KG1 (cell line): ENCODE measurements at regions not wholly inside any gene's neighbourhood (a gene's known extent, or its start where the extent isn't known, plus 50 kb on each side); places are given as distances from the start of the nearest gene placed in this dataset.
"Not testable (repeated sequence)": the region's sequence is repeated elsewhere in the genome, so short reads cannot be mapped to it uniquely, and the experiment has no call there.

Source experiments
- DNase-seq: peaks from one replicate; lab custom pipeline; 2025; lab: John Stamatoyannopoulos, UW

DNA sequence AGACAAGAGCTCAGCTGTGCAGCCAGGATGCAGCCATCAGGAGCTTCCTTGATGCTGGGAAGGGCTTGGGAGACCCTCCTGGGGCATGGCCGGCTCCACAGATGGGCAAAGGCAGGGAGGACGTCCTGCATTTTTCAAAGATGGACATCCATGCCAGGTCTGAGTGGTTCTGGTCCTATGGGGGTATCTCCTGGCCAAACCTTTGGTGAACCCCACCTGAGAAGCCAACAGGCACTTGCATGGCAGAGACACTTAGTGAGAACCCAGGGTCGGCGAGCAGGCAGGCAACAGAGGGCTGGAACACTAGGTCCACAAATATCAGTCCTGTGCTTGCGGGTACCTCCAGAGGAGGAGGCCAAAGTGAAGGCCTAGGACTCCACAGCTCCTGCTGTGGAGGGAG lies 70.0 kb downstream of the KCTD15 start:
- DNase-seq, result no peak

DNA sequence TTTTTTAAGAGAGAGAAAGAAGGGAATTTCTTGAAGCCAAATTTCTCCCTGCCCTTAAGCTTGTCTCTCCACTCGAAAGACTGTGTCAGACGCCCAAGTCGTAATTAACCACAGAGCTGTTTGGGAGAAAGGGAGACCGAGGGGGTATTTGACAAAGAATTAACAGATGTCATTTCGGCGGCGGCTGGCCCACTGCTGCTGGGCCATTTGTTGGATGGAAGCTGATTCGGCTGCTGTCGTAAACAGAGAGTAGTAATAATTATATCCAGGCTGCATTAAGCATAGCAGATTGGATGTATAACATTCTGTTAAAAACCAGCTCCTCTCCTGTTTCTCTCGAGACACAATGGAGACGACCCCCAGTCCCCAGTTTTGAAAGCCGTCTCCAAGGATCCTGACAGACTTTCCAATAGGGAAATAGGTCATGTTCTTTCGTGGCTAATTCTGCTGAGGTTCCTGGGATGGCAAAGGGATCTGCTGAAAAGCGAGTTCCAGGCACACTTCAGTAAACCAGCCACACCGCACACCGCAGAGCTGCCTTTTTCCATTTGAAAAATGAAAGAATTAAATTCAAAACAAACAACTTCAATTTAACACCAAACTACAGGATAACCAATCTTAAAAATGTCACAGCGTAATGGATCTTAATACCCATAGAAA lies 71.5 kb downstream of the KCTD15 start:
- DNase-seq, result no peak

DNA sequence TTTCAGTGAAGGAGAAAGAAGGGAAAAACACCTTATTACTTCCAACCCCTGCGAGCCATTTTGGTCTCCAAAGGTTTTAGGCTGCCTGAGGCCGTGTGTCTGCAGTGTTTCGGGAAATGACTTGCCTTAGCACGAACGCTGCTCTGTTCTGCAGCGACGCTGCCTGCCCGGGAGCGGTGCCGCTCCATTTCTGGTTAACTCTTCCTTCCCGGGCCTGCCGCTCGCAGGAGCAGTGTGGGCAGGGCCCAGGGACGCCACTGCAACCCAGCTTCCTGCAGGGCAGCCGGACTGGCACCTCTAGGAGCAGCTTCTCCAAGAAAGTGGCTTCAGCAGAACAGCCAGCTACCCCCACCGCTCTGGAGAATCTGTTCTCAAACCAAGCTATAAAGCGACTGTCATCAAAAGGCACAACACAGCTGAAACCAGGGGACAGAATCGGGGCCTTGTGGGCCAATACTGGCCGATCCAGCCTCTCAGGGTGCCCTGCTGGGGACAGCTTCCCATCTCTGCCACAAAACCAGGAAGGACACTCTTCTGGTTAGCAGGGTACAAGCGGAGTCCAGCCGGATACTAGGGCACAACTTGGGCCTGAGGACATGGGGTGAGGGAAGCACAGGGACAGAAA lies 72.2 kb downstream of the KCTD15 start:
- no peak for DNase-seq

DNA sequence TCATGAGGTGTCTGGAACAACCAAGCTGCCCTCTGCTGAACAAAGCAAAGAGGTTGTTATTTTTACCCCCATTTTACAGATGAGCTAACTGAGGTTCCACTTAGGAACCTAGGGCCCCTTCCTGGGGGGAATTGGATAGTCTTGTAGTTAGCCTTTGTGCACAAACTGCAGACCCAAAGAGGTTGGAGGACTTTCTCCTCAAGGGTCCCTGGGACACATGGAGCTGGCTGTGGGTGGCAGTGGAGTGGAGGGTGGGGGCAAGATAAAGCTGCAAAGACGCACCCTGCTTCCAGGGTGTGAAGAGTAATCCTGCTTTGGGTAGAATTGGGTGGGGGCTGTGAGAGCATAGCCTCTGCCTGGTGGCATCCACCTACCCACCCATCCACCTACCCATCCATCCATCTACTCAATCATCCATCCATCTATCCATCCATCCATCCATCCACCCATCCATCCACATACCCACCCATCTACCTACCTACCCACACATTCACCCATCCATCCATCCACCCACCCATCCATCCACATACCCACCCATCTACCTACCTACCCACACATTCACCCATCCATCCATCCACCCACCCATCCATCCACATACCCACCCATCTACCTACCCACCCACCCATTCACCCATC lies 73.7 kb downstream of the KCTD15 start:
- DNase-seq, result not testable (repeated sequence)

DNA sequence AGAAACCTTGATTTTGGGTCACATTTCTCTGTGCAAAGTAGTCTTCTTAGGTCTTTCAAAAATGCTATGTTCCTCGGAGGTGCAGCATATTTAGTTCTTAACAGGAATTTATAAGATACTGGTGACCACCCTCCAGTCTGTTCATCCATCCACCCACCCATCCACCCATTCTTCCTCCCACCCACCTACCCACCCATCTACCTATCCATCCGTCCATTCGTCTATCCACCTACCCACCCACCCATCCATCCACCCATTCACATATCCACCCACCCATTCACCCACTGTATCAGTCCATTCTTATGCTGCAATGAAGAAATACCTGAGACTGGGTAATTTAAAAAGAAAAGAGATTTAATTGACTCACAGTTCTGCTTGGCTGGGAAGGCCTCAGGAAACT lies 74.9 kb downstream of the KCTD15 start:
- DNase-seq, result no peak

DNA sequence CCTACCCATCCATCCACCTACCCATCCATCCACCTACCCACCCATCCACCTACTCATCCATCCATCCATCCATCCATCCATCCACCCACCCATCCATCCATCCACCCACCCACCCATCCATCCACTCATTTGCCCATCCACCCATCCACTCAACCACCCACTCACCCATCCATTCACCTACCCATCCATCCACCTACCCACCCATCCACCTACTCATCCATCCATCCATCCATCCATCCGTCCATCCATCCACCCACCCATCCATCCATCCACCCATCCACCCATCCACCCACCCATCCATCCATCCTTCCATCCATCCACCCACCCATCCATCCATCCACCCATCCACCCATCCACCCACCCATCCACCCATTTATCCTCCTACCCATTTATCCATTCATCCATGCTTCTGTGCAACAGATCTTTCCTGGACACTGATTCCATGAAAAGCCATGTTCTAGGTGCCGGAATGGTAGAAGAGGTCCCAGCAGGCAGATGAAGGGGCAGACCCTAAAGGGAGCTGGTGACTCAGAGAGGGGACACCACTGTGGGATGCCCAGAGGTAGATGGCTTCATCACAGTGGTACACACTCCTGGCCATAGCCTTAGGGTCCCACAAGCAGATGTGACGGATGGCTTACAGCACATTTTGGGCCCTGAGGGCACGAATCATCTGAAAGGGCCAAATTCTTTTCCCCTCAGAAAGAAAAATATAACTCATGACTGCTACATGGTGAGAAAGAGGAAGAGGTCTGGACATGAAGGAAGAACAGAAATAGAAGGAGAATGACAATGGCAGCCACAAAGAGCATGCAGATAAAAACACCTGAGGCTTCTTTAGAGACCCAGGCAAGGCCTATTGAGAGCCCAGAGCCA lies 76.0 kb downstream of the KCTD15 start:
- DNase-seq, result no peak

DNA sequence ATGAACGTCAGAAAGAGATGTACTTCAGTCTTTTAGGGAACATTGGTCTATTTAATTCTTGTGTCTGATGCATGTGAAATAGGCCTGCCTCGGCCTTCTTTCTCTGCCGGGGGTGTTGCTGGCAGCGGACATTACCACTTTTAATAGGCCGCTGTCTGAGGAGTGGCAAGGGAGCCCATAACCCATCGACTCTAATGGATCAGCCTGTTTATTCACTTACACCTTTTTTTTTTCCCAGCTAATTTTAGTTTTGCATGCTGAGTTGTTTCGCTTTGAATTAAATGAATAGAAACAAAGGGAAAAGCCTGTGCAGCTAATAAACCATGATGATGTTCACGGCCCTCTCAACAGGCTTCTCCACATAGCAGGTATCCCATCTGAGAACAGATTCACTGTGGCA lies 78.4 kb downstream of the KCTD15 start:
- no peak for DNase-seq

DNA sequence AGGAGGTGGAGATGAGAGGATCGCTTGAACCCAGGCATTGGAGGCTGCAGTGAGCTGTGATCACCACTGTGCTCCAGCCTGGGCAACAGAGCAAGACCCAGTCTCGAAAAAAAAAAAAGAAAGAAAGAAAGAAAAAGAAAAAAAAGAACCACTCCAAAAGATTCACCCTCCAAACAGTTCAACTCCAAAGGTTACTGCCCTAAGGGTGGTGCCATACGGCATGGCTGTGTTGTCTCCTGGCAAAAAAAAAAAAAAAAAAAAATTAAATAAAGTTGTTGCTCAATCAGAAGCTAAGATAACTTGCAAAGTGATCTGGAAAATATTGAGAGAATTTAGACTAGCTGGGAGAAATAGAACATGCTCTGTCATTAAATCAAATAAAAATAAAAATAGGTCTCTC lies 79.5 kb downstream of the KCTD15 start:
- no peak for DNase-seq

DNA sequence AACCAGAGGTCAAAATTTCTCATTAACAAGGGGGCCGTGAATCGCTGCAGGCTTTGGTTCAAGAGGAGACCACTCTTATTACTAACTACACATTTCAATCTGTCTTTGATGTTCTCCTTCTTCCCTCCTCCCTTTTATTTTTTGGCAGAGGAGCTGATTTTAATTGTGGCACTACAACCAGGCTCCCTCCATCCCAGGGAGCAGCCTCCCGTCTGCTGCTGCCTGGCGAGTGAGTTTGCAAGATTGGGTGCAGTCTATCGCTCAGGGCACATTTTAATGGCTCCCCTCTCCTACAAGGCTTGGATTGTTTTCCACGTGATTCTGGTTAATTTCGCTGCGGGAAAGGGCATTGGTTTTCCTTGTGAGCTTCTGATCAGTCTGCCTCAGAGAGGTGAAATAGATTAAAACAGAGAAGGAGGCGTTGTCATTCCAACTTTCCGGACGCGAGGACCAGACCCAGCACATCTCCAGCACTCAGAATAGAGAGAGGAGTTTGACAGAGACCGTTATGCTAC lies 81.4 kb downstream of the KCTD15 start:
- DNase-seq, result no peak

DNA sequence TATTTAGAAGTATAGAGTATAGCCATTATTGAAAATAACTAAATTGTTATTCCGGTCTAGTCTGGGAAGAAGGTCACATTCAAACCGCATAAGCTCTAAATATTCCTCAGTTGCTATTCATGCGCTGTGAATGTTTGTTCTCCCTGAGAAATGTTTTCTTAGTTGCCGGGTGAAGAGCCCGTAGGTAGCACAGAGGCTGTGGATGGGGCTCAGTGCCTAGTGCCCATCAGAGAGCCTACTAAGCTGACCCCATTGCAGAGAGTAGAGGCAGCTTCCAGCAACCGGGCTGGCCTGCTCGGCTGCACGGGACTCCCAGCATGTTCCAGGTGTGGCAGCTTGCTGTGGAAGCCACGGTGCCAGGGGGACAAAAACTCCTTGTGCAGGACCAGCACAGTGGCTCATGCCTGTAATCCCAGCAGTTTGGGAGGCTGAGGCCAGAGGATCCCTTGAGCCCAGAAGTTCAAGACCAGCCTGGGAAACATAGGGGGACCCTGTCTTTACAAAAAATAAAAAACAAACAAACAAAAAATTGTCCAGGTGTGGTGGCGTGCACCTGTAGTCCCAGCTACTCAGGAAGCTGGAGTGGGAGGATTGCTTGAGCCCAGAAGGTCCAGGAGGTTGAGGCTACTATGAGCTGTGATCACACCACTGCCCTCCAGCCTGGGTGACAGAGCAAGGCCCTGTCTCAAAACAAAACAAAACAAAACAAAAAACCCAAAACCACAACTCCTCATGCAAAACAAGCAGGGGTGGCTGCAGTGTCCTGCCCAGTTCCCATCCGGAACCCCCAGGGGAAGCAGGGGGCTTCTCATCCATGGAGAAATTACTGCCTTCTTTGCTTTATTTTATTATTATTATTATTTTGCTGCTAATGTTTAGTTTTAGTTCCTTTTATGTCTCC lies 82.5 kb downstream of the KCTD15 start:
- no peak for DNase-seq

DNA sequence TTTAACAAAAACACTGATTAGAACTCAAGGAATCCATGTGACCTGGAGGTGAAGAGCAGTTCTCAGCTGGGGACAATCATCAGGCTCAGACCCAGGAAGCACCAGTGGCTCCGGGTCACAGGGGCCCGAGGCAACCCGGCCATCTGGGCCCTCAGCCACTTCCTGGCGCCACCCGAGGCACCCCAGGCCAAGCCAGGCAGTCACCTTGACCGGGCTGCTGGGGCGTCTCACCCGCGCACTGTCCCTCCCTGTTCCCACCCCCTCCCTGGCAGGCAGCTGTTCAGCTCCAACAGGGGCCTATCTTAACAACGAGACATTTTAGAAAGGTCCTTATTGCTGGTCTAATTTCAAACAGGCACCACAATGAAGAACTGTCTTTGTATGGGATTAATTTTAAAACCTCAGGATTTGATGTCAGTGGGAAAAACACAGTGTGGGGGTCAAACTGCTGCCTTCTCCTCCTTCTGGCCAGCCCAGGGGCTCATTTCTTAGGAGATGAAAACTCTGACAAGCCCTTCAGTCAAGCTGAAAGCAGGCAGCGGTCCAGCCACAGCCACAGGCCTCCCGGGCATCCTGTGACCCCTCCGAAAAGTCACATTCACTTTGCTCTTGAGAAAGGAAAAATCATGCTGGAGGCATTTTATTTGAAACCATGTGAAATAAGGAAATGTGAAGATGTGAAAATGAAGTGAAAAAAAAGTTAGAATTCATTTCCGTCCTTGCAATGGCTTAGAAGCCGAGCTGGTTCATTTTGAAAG lies 83.3 kb downstream of the KCTD15 start:
- no peak for DNase-seq

DNA sequence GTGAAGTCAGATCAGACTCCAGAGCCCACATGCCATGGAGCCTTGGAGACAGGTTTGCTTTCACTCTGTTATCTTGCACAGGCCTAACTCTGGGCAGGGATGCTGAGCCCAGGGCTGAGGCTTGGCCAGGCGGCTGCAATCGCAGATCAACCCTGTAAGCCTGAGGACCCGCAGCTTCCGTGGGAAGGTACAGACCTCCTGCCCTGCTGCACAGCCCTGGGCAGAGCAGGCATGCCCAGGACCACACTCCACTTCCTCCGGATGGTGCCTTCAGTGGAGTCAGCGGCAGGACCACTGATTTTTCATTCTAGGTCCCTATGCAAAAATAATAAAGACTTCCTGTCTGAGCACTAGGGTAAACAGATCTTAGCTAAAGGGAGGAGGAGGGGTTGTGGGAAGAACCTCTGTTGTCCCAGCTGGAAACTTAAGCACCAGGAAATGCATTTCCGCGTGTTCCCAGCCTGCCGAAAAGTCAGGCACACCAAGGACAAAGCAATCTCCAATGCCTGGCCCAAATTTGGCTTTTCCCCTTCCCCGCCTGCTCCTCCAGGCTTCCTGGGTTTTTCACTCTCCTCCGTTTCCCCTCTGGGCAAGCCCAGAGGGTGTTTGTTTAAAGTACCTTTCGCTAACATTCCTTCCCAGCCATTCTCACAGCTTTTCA lies 87.3 kb downstream of the KCTD15 start:
- DNase-seq, result no peak

DNA sequence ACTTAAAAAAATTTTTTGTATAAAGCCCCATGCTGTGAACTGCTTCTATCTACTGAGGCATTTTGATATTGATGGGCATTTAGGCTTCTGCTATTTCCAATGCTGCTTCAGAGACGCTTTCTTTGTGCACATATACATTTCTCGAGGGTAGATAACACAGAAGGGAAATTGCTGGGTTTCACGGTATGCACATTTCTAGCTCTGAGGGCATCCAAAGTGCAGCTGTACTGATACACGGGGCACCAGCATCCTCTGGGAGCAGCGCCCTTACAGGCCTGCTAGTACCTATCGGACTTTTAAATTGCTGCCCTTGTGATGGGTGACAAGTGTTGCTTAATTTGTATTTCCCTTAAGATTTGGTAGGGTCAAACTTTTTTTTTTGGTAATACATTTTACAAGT lies 88.6 kb downstream of the KCTD15 start:
- DNase-seq, result no peak

DNA sequence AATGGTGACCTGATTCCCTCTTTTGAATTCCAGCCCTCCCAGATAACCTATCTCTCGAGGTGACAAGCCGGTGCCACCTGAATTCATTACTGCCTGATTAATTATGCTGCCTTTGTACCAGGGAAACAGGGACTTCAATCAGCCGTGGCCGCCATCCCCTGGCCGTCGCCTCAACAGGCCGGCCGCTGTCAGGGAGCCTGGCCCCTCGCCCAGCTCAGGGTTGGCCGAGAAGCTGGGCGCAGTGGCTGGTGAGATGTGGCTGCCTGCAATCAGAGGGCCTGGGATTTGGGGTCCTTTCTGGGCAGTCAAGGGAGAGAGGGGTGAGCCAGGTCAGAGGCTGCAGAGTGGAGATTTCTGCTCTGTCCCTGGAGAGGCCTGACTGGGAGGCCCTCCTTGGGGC lies 91.2 kb downstream of the KCTD15 start:
- DNase-seq, result no peak

DNA sequence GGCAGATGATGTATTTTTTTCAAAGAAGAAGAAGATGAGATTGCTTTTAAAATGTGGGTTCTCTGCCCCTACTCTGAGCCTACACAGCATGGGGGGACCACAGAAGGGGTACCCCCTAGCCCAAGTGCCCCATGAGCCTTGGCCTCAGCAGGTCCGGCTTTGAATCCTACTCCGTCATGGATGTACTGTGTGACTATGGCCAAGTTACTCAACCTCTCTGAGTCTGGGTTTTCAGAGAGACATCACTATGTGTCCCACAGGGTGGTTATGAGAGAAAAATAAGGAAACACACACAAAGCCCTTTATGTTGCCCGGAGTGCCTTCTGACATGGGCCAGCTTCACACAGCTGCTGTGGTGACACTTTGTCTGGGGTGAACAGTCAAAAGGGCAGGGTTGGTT lies 92.0 kb downstream of the KCTD15 start:
- no peak for DNase-seq

DNA sequence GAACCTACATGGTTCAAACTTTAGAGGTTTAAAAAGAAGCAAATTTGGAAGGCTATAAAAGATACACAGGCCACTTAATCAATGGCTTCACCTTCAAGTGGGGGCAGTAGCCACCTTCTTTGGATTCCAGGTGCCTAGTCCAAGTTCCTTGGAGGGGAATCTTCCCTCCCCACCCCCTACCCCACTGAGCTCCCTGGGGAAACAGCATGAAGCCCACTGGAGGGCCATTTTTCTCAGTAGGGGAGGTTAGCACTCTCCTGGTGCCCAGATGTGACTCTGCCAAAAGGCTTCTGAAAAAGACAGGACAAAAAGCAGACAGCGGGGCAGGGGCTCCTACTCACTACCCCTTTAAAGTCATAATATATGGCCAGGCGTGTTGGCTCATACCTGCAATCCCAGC lies 93.9 kb downstream of the KCTD15 start:
- no peak for DNase-seq

DNA sequence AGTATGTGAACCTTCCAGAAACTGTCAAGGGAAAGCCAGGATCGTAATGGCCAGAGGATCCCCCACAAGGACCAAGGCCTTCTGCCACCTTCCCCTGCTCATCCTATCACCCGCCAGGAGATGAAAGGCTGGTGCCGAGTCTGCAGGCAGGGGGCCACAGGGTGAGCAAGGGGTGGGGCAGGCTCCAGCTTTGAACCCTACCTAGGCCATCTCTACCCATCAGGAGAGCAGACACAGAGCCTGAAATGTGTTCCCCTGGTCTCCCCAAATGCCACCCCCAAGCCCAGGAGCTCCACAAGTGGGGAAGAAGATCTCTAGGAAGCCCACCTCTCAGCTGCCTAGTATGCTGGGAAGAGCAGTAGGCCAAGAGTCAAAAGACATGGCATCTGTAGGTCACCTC lies 95.1 kb downstream of the KCTD15 start:
- DNase-seq, result no peak

DNA sequence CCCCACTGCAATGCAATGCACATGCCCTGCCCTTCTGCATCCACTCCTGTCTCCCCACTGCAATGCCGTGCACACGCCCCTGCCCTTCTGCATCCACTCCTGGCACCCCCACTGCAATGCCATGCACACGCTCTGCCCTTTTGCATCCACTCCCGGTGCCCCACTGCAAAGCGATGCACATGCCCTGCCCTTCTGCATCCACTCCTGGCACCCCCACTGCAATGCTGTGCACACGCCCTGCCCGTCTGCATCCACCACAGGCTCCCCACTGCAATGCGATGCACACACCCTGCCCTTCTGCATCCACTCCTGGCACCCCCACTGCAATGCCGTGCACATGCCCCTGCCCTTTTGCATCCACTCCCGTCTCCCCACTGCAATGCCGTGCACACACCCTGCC lies 98.1 kb downstream of the KCTD15 start:
- no peak for DNase-seq

DNA sequence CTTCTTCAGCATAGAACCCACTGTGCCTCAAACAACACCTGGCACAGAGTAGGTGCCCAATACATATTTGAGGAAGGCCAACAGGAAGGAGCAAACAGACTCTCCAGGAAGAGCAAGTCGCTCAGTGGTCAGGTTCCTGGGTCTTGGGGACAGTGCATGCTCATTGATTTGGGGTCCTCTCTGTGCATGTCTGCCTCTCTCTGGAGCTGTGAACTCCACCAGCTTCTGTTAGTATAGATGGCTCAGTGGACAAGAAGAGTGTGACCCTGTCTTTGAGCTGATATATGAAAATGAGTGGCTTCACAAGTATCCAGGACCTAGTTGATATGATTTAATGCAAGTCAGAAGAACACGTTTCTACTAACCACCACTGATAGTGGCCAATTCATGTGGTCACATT lies 98.7 kb downstream of the KCTD15 start:
- DNase-seq, result no peak

DNA sequence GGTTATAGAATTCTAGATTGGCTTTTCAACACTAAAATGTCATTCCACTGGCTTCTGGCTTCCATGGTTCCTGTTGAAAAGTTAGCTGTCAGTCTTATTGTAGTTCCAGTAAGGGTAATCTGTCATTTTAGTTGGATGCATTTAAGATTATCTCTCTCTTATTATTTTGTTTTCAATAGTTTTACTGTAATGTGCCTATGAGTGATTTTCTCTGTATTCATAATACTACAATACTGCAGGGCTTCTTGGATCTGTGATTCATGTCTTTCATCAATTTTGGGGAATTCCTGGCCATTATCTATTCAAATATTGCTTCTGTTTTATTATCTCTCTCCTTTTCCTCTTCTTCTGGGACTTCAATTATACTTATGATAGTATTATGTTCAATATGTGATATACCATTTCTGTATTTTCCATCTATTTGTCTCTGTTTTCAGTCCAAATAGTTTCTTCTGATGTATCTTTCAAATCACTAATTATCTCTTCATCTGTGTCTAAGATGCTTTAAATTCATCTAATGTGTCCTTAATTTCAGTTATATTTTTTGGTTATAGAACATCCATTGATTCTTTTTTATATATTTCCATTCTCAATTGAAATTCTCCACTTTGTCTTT lies 101.5 kb downstream of the KCTD15 start:
- no peak for DNase-seq
